SK-N-SH treated with all-trans-retinoic acid at 6 μM for 48 hours (cell line): ENCODE measurements at regions not wholly inside any gene's neighbourhood (a gene's known extent, or its start where the extent isn't known, plus 50 kb on each side); places are given as distances from the start of the nearest gene placed in this dataset.
A peak's percentile ranks its signal among the peaks of the same experiment; 100 is the strongest.

Experiments used
- ATAC-seq: fragments of 200-7000 bp; cut with Tn5 transposase; 3 replicates; pipeline ENCODE4 v1.9.1; 2020; ENCODE audit warnings: mild to moderate bottlenecking, moderate library complexity
- ARNTL ChIP-seq: fragments of 450-650 bp; formaldehyde crosslinking; IDR thresholded peaks from 2 replicates; pipeline ENCODE4 v1.5.0; 2020; ENCODE audit warnings: low read depth, mild to moderate bottlenecking, moderate library complexity, borderline replicate concordance
- BACH2 ChIP-seq: fragments of 250-450 bp; sonication (Bioruptor Pico); IDR thresholded peaks from 2 replicates; pipeline ENCODE4 v1.9.0; 2021; ENCODE audit warnings: mild to moderate bottlenecking, borderline replicate concordance
- CREB5 ChIP-seq: fragments of 250-450 bp; sonication (Bioruptor Pico); IDR thresholded peaks from 2 replicates; pipeline ENCODE4 v1.5.1; 2020; ENCODE audit warnings: low read depth, mild to moderate bottlenecking, moderate library complexity
- CSDC2 ChIP-seq: fragments of 250-450 bp; sonication (Bioruptor Pico); IDR thresholded peaks from 2 replicates; pipeline ENCODE4 v1.5.0; 2020; ENCODE audit warnings: mild to moderate bottlenecking, moderate library complexity
- ESRRG ChIP-seq: fragments of 250-450 bp; sonication (Bioruptor Pico); IDR thresholded peaks from 2 replicates; pipeline ENCODE4 v1.6.1; 2021; ENCODE audit warnings: mild to moderate bottlenecking
- GLIS3 ChIP-seq: fragments of 250-450 bp; sonication (Bioruptor Pico); IDR thresholded peaks from 2 replicates; pipeline ENCODE4 v1.5.0; 2020; ENCODE audit warnings: mild to moderate bottlenecking, moderate library complexity
- ISL1 ChIP-seq: fragments of 250-450 bp; sonication (Bioruptor Pico); IDR thresholded peaks from 2 replicates; pipeline ENCODE4 v2.1.2; 2022; ENCODE audit warnings: mild to moderate bottlenecking, moderate library complexity
- OSR1 ChIP-seq: fragments of 250-450 bp; sonication (Bioruptor Pico); IDR thresholded peaks from 2 replicates; pipeline ENCODE4 v1.8.0; 2022; ENCODE audit warnings: moderate library complexity, mild to moderate bottlenecking, inconsistent platforms
- PATZ1 ChIP-seq: fragments of 250-450 bp; sonication (Bioruptor Pico); IDR thresholded peaks from 2 replicates; pipeline ENCODE4 v1.8.0; 2020; ENCODE audit warnings: mild to moderate bottlenecking, moderate library complexity, borderline replicate concordance
- PPARA ChIP-seq: fragments of 250-450 bp; sonication (Bioruptor Pico); IDR thresholded peaks from 2 replicates; pipeline ENCODE4 v1.5.0; 2020; ENCODE audit warnings: mild to moderate bottlenecking, borderline replicate concordance
- RARB ChIP-seq: fragments of 250-450 bp; sonication (Bioruptor Pico); IDR thresholded peaks from 2 replicates; pipeline ENCODE4 v1.8.0; 2021; ENCODE audit warnings: mild to moderate bottlenecking, moderate library complexity
- SNAI2 ChIP-seq: fragments of 250-450 bp; sonication (Bioruptor Pico); IDR thresholded peaks from 2 replicates; pipeline ENCODE4 v1.5.0; 2020; ENCODE audit warnings: mild to moderate bottlenecking, moderate library complexity
- TCF4 ChIP-seq: fragments of 250-450 bp; sonication (Bioruptor Pico); IDR thresholded peaks from 2 replicates; pipeline ENCODE4 v1.8.0; 2021; ENCODE audit warnings: mild to moderate bottlenecking, moderate library complexity, borderline replicate concordance
- TOX ChIP-seq: fragments of 250-450 bp; sonication (Bioruptor Pico); IDR thresholded peaks from 2 replicates; pipeline ENCODE4 v1.8.0; 2021; ENCODE audit warnings: mild to moderate bottlenecking, moderate library complexity, borderline replicate concordance
- TSHZ2 ChIP-seq: fragments of 250-450 bp; sonication (Bioruptor Pico); IDR thresholded peaks from 2 replicates; pipeline ENCODE4 v1.5.0; 2020; ENCODE audit warnings: mild to moderate bottlenecking, moderate library complexity
- ZC3H10 ChIP-seq: fragments of 250-450 bp; sonication (Bioruptor Pico); IDR thresholded peaks from 2 replicates; pipeline ENCODE4 v1.5.1; 2021; ENCODE audit warnings: mild to moderate bottlenecking, moderate library complexity
- ZFP3 ChIP-seq: fragments of 250-450 bp; sonication (Bioruptor Pico); IDR thresholded peaks from 2 replicates; pipeline ENCODE4 v1.5.0; 2020; ENCODE audit warnings: mild to moderate bottlenecking, moderate library complexity
- ZFP30 ChIP-seq: fragments of 450-650 bp; formaldehyde crosslinking; IDR thresholded peaks from 2 replicates; pipeline ENCODE4 v1.5.0; 2022; ENCODE audit warnings: mild to moderate bottlenecking, moderate library complexity
- ZNF565 ChIP-seq: fragments of 450-650 bp; formaldehyde crosslinking; conservative IDR thresholded peaks from 2 replicates; pipeline ENCODE4 v1.5.0; 2020; ENCODE audit warnings: low read depth, mild to moderate bottlenecking, moderate library complexity
- ZNF70 ChIP-seq: fragments of 450-650 bp; formaldehyde crosslinking; IDR thresholded peaks from 2 replicates; pipeline ENCODE4 v1.5.0; 2020; ENCODE audit warnings: mild to moderate bottlenecking, moderate library complexity
- ZNF8 ChIP-seq: fragments of 450-650 bp; formaldehyde crosslinking; IDR thresholded peaks from 2 replicates; pipeline ENCODE4 v1.5.0; 2020; ENCODE audit warnings: mild to moderate bottlenecking, moderate library complexity

GRCh38 chrX:120790118-120790517 is 85.5 kb downstream of the CT47B1 start:
- TF ChIP-seq ESRRG (CRISPR knock-in tag) (no peak), RARB (CRISPR knock-in tag) (no peak), ZNF565 (CRISPR knock-in tag) (no peak), OSR1 (CRISPR knock-in tag) (no peak), PATZ1 (CRISPR knock-in tag) (no peak), ZFP3 (CRISPR knock-in tag) (no peak), PPARA (CRISPR knock-in tag) (no peak), TCF4 (CRISPR knock-in tag) (no peak)
- peak; percentile 87 for ATAC-seq

- no peak for ATAC-seq
- TF ChIP-seq ZNF565 (CRISPR knock-in tag) = no peak
- TF ChIP-seq CREB5 = no peak
- TF ChIP-seq OSR1 (CRISPR knock-in tag) = no peak
- no peak for TF ChIP-seq TOX (CRISPR knock-in tag)
- no peak for TF ChIP-seq ZFP30
- TF ChIP-seq ZNF8 = no peak
- no peak for TF ChIP-seq ARNTL (CRISPR knock-in tag)
Observed at GRCh38 chrX:120781403-120781802, 94.3 kb downstream of the CT47B1 start.

- TF ChIP-seq ISL1 (CRISPR knock-in tag) = no peak
- no peak for TF ChIP-seq ZC3H10 (CRISPR knock-in tag)
- TF ChIP-seq CSDC2 (CRISPR knock-in tag) = no peak
- TF ChIP-seq ZNF70 (CRISPR knock-in tag) = no peak
- no peak for TF ChIP-seq RARB (CRISPR knock-in tag)
- TF ChIP-seq OSR1 (CRISPR knock-in tag) = no peak
- no peak for TF ChIP-seq ZNF8
- TF ChIP-seq BACH2 (CRISPR knock-in tag) = no peak
- no peak for TF ChIP-seq TOX (CRISPR knock-in tag)
- TF ChIP-seq TCF4 (CRISPR knock-in tag) = no peak
- no peak for TF ChIP-seq TSHZ2 (CRISPR knock-in tag)
- no peak for TF ChIP-seq SNAI2 (CRISPR knock-in tag)
- no peak for TF ChIP-seq CREB5
- TF ChIP-seq ZFP3 (CRISPR knock-in tag) = no peak
- TF ChIP-seq PATZ1 (CRISPR knock-in tag) = no peak
- no peak for TF ChIP-seq ESRRG (CRISPR knock-in tag)
- no peak for TF ChIP-seq GLIS3
- TF ChIP-seq, all 23 proteins: peak for 0
- no peak for ATAC-seq
Observed at GRCh38 chrX:120775959-120776358, 99.7 kb downstream of the CT47B1 start.
